Erythroblast (primary cell): ENCODE measurements at regions not wholly inside any gene's neighbourhood (a gene's known extent, or its start where the extent isn't known, plus 50 kb on each side); places are given as distances from the start of the nearest gene placed in this dataset.

Experiments
- GATA1 ChIP-seq: IDR thresholded peaks from 2 replicates; pipeline ENCODE4 v1.6.1; 2011; ENCODE audit warnings: low read depth, mild to moderate bottlenecking, control low read depth, low read length, moderate library complexity
- POLR2A ChIP-seq: IDR thresholded peaks from 2 replicates; pipeline ENCODE4 v1.6.1; 2011; ENCODE audit warnings: mild to moderate bottlenecking, low read length

- TF ChIP-seq GATA1 (no peak), POLR2A (no peak)
Measured at GRCh38 chr14:58731465-58732293, 93.9 kb downstream of the DACT1 start.
